Parathyroid adenoma (tissue), 2 donors: ENCODE measurements at regions not wholly inside any gene's neighbourhood (a gene's known extent, or its start where the extent isn't known, plus 50 kb on each side); places are given as distances from the start of the nearest gene placed in this dataset.
"Not testable (repeated sequence)": the region's sequence is repeated elsewhere in the genome, so short reads cannot be mapped to it uniquely, and the experiment has no call there.

ENCODE experiments used
- H2AFZ ChIP-seq: fragments of 300-600 bp; sonication (generic); one replicate; pipeline ENCODE4 v1.7.0; 2017; ENCODE audit warnings: antibody characterized with exemption, mild to moderate bottlenecking
- H3K27ac ChIP-seq: fragments of 300-600 bp; sonication (generic); one replicate; pipeline ENCODE4 v1.7.0; 2017
- H3K27me3 ChIP-seq: fragments of 300-600 bp; sonication (generic); one replicate; pipeline ENCODE4 v1.7.0; 2017; ENCODE audit warnings: low read length; ENCODE audit not compliant: control insufficient read depth, insufficient read depth
- H3K36me3 ChIP-seq: fragments of 300-600 bp; sonication (generic); one replicate; pipeline ENCODE4 v1.7.0; 2017; ENCODE audit warnings: low read length; ENCODE audit not compliant: control insufficient read depth, insufficient read depth
- H3K4me1 ChIP-seq: fragments of 300-600 bp; sonication (generic); one replicate; pipeline ENCODE4 v1.7.0; 2017; ENCODE audit warnings: control low read depth
- H3K4me2 ChIP-seq: fragments of 300-600 bp; sonication (generic); one replicate; pipeline ENCODE4 v1.7.0; 2017; ENCODE audit warnings: low read length
- H3K4me3 ChIP-seq: fragments of 300-600 bp; sonication (generic); one replicate; pipeline ENCODE4 v1.7.0; 2017; ENCODE audit warnings: low read depth, low read length
- H3K79me2 ChIP-seq: fragments of 300-600 bp; sonication (generic); one replicate; pipeline ENCODE4 v1.7.0; 2017; ENCODE audit warnings: control low read depth
- H3K9ac ChIP-seq: fragments of 300-600 bp; sonication (generic); one replicate; pipeline ENCODE4 v1.7.0; 2017; ENCODE audit warnings: mild to moderate bottlenecking
- H3K9me3 ChIP-seq: fragments of 300-600 bp; sonication (generic); one replicate; pipeline ENCODE4 v1.7.0; 2017; ENCODE audit warnings: low read length; ENCODE audit not compliant: control insufficient read depth
- CTCF ChIP-seq: fragments of 300-600 bp; sonication (generic); IDR thresholded peaks from one replicate; pipeline ENCODE4 v1.7.0; 2017; ENCODE audit warnings: antibody characterized with exemption, mild to moderate bottlenecking
- donor health status: primary hyperparathyroidism.

GRCh38 chr5:104569621-104570020 lies 1007.0 kb upstream of the NUDT12 start:
- no peaks in the 10 kb centered on the region for H3K79me2 ChIP-seq
- H3K27me3 ChIP-seq, result no peaks in the 10 kb centered on the region
- TF ChIP-seq CTCF, result no peak
- H3K4me1 ChIP-seq, result peaks cover 6% of the 10 kb centered on the region
- no peak overlapping the region for H3K4me2 ChIP-seq
- H3K27ac ChIP-seq, result no peak overlapping the region
- no peaks in the 10 kb centered on the region for H3K36me3 ChIP-seq
- H2AFZ ChIP-seq, result no peak overlapping the region
- H3K4me3 ChIP-seq, result no peak overlapping the region
- no peaks in the 10 kb centered on the region for H3K9me3 ChIP-seq
- no peak overlapping the region for H3K9ac ChIP-seq

GRCh38 chr5:104564530-104564929 lies 1001.9 kb upstream of the NUDT12 start:
- no peak overlapping the region for H2AFZ ChIP-seq

GRCh38 chr5:104556957-104557356 lies 994.4 kb upstream of the NUDT12 start:
- no peak for TF ChIP-seq CTCF
- no peak overlapping the region for H3K4me3 ChIP-seq
- no peak overlapping the region for H3K4me2 ChIP-seq
- no peak overlapping the region for H2AFZ ChIP-seq
- H3K36me3 ChIP-seq, result no peaks in the 10 kb centered on the region
- no peak overlapping the region for H3K27ac ChIP-seq
- H3K27me3 ChIP-seq, result no peaks in the 10 kb centered on the region
- H3K9ac ChIP-seq, result no peak overlapping the region
- H3K79me2 ChIP-seq, result no peaks in the 10 kb centered on the region
- H3K9me3 ChIP-seq, result no peaks in the 10 kb centered on the region
- no peaks in the 10 kb centered on the region for H3K4me1 ChIP-seq

More at GRCh38 chr5:104564530-104564929, 1001.9 kb upstream of the NUDT12 start:
- Histone ChIP-seq H3K9ac (no peak overlapping the region), H3K4me2 (no peak overlapping the region), H3K79me2 (no peaks in the 10 kb centered on the region), H3K27me3 (no peaks in the 10 kb centered on the region), H3K36me3 (no peaks in the 10 kb centered on the region), H3K27ac (no peak overlapping the region), H3K9me3 (no peaks in the 10 kb centered on the region), H3K4me1 (no peaks in the 10 kb centered on the region), H3K4me3 (no peak overlapping the region)
- no peak for TF ChIP-seq CTCF

GRCh38 chr5:104551628-104552027 lies 989.0 kb upstream of the NUDT12 start:
- H3K27ac ChIP-seq, result no peak overlapping the region
- no peak overlapping the region for H3K4me2 ChIP-seq
- no peaks in the 10 kb centered on the region for H3K9me3 ChIP-seq
- no peaks in the 10 kb centered on the region for H3K79me2 ChIP-seq
- H2AFZ ChIP-seq, result no peak overlapping the region
- H3K36me3 ChIP-seq, result no peaks in the 10 kb centered on the region
- no peak overlapping the region for H3K4me3 ChIP-seq
- no peaks in the 10 kb centered on the region for H3K27me3 ChIP-seq
- no peak overlapping the region for H3K9ac ChIP-seq
- no peak for TF ChIP-seq CTCF
- no peaks in the 10 kb centered on the region for H3K4me1 ChIP-seq

- H3K4me1 ChIP-seq, H3K79me2 ChIP-seq, H3K27ac ChIP-seq, H3K36me3 ChIP-seq, H3K4me3 ChIP-seq, H2AFZ ChIP-seq, H3K9me3 ChIP-seq, H3K4me2 ChIP-seq, H3K27me3 ChIP-seq, H3K9ac ChIP-seq: not testable (repeated sequence)
Observed at GRCh38 chr5:104546871-104547270, 984.3 kb upstream of the NUDT12 start.
